ENCODE measurements at regions not wholly inside any gene's neighbourhood (a gene's known extent, or its start where the extent isn't known, plus 50 kb on each side); places are given as distances from the start of the nearest gene placed in this dataset.
A peak's percentile ranks its signal among the peaks of the same experiment; 100 is the strongest.

DNA sequence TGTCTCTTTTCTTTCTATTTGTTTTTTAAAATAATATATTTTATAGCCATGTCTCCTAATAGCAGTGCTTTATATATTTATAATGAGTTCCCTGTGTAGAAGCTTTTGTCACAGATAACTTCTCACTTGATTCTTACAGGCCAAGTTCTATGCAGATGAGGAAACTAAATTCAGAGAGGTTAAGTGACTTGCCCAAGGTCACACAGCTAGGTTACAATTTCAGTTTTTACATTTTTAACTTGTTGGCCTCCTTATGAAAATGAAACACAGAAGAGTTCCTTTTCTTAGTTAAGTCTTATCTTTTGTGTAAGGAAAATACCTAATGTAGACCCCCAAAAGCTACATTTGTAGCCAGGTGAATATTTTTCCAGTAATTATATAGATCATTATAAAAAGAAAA lies 83.3 kb upstream of the SOX2 start:
- Histone ChIP-seq H3K36me3 (ENCODE audit: control insufficient read depth in 2 of 2, insufficient read depth in 1 of 2, low read length in 2 of 2) (no peaks in the 10 kb centered on the region), H3K9me3 (ENCODE audit: control insufficient read depth, insufficient read depth, low read depth, low read length) (no peaks in the 10 kb centered on the region), H3K4me1 (ENCODE audit: control insufficient read depth, insufficient read depth, low read length) (peaks cover 8% of the 10 kb centered on the region), H3K4me3 (ENCODE audit: low read depth, low read length) (no peak overlapping the region), H3K27ac (ENCODE audit: extremely low read depth, low read depth, low read length) (no peak overlapping the region)
- TF ChIP-seq ZNF658 (tag by site-specific recombination; IDR thresholded peaks at IDR 0.05) (no peak), ZNF654 (tag by site-specific recombination; IDR thresholded peaks at IDR 0.05; ENCODE audit: low read depth) (no peak), ZFHX2 (tag by site-specific recombination; conservative IDR thresholded peaks at IDR 0.05) (no peak), ZNF837 (tag by site-specific recombination; IDR thresholded peaks at IDR 0.05) (no peak), ZNF792 (tag by site-specific recombination; IDR thresholded peaks at IDR 0.05) (no peak), YY1 (tag by site-specific recombination; IDR thresholded peaks at IDR 0.05) (no peak), ZNF623 (tag by site-specific recombination; IDR thresholded peaks at IDR 0.05) (no peak), ZNF660 (tag by site-specific recombination; IDR thresholded peaks at IDR 0.05) (no peak), ZNF311 (tag by site-specific recombination; IDR thresholded peaks at IDR 0.05; ENCODE audit: borderline replicate concordance) (no peak), ZNF423 (tag by site-specific recombination; IDR thresholded peaks at IDR 0.05) (no peak), ZNF76 (tag by site-specific recombination; IDR thresholded peaks at IDR 0.05; ENCODE audit: borderline replicate concordance, low read depth) (no peak), ZNF23 (tag by site-specific recombination; IDR thresholded peaks at IDR 0.05; ENCODE audit: borderline replicate concordance) (no peak), ZNF37A (tag by site-specific recombination; IDR thresholded peaks at IDR 0.05) (no peak)
- TF ChIP-seq, protein P1, sequence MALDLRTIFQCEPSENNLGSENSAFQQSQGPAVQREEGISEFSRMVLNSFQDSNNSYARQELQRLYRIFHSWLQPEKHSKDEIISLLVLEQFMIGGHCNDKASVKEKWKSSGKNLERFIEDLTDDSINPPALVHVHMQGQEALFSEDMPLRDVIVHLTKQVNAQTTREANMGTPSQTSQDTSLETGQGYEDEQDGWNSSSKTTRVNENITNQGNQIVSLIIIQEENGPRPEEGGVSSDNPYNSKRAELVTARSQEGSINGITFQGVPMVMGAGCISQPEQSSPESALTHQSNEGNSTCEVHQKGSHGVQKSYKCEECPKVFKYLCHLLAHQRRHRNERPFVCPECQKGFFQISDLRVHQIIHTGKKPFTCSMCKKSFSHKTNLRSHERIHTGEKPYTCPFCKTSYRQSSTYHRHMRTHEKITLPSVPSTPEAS (tag by site-specific recombination; IDR thresholded peaks at IDR 0.05), result no peak
- TF ChIP-seq, protein P2, sequence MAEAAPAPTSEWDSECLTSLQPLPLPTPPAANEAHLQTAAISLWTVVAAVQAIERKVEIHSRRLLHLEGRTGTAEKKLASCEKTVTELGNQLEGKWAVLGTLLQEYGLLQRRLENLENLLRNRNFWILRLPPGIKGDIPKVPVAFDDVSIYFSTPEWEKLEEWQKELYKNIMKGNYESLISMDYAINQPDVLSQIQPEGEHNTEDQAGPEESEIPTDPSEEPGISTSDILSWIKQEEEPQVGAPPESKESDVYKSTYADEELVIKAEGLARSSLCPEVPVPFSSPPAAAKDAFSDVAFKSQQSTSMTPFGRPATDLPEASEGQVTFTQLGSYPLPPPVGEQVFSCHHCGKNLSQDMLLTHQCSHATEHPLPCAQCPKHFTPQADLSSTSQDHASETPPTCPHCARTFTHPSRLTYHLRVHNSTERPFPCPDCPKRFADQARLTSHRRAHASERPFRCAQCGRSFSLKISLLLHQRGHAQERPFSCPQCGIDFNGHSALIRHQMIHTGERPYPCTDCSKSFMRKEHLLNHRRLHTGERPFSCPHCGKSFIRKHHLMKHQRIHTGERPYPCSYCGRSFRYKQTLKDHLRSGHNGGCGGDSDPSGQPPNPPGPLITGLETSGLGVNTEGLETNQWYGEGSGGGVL (tag by site-specific recombination; IDR thresholded peaks at IDR 0.05), result no peak
- TF ChIP-seq, protein P3, sequence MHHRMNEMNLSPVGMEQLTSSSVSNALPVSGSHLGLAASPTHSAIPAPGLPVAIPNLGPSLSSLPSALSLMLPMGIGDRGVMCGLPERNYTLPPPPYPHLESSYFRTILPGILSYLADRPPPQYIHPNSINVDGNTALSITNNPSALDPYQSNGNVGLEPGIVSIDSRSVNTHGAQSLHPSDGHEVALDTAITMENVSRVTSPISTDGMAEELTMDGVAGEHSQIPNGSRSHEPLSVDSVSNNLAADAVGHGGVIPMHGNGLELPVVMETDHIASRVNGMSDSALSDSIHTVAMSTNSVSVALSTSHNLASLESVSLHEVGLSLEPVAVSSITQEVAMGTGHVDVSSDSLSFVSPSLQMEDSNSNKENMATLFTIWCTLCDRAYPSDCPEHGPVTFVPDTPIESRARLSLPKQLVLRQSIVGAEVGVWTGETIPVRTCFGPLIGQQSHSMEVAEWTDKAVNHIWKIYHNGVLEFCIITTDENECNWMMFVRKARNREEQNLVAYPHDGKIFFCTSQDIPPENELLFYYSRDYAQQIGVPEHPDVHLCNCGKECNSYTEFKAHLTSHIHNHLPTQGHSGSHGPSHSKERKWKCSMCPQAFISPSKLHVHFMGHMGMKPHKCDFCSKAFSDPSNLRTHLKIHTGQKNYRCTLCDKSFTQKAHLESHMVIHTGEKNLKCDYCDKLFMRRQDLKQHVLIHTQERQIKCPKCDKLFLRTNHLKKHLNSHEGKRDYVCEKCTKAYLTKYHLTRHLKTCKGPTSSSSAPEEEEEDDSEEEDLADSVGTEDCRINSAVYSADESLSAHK (tag by site-specific recombination; IDR thresholded peaks at IDR 0.05), result no peak
- ChIA-PET POLR2A (no interaction called here), CTCF (interaction anchor here (0.6 to 1.1 kb wide), 3 partner anchors 59 to 74 kb away, joined by 3 to 4 read pairs (median 3); no protein-coding TSS in a partner anchor)

DNA sequence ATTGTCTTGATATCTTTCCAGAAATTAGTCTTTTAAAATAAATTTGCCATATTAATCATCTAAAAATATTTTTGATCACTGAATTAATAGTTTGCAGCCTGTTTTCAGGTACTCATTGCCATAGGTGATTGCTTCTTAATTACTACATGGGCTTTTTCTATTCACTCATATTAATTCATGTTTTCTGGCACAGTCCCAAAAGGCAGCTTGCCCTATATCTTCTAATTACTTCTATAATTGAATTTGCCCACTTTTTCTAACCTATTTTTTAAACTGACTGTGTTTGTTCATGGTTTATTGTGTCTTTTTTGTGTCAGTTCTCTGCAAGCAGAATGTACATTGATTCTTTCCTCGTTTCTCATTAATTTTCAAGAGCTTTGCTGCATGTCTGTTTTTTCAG lies 85.7 kb upstream of the SOX2 start:
- Histone ChIP-seq H3K27ac (ENCODE audit: extremely low read depth, low read depth, low read length) (no peak overlapping the region), H3K36me3 (ENCODE audit: control insufficient read depth in 2 of 2, insufficient read depth in 1 of 2, low read length in 2 of 2) (no peaks in the 10 kb centered on the region), H3K4me1 (ENCODE audit: control insufficient read depth, insufficient read depth, low read length) (peaks cover 10% of the 10 kb centered on the region), H3K9me3 (ENCODE audit: control insufficient read depth, insufficient read depth, low read depth, low read length) (no peaks in the 10 kb centered on the region), H3K4me3 (ENCODE audit: low read depth, low read length) (no peak overlapping the region)
- ChIA-PET POLR2A (no interaction called here), CTCF (interaction anchor here (0.6 kb wide), 1 partner anchor 75 kb away, joined by 3 read pairs; no protein-coding TSS in a partner anchor)
- TF ChIP-seq ZNF664 (tag by site-specific recombination; IDR thresholded peaks at IDR 0.05) (no peak), ZBTB7A (tag by site-specific recombination; IDR thresholded peaks at IDR 0.05; ENCODE audit: low read depth) (no peak), ZBTB8A (tag by site-specific recombination; IDR thresholded peaks at IDR 0.05) (no peak), ZNF843 (tag by site-specific recombination; IDR thresholded peaks at IDR 0.05) (no peak), ZNF311 (tag by site-specific recombination; IDR thresholded peaks at IDR 0.05; ENCODE audit: borderline replicate concordance) (no peak), ZNF354C (tag by site-specific recombination; IDR thresholded peaks at IDR 0.05; ENCODE audit: borderline replicate concordance, low read depth) (no peak)
- TF ChIP-seq, protein P4, sequence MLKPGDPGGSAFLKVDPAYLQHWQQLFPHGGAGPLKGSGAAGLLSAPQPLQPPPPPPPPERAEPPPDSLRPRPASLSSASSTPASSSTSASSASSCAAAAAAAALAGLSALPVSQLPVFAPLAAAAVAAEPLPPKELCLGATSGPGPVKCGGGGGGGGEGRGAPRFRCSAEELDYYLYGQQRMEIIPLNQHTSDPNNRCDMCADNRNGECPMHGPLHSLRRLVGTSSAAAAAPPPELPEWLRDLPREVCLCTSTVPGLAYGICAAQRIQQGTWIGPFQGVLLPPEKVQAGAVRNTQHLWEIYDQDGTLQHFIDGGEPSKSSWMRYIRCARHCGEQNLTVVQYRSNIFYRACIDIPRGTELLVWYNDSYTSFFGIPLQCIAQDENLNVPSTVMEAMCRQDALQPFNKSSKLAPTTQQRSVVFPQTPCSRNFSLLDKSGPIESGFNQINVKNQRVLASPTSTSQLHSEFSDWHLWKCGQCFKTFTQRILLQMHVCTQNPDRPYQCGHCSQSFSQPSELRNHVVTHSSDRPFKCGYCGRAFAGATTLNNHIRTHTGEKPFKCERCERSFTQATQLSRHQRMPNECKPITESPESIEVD (tag by site-specific recombination; IDR thresholded peaks at IDR 0.05), result 0 out of 2 replicates have a peak, but pooled peaks have one; percentile 13

Data from HEK293 (cell line).